GM12878 (cell line): ENCODE measurements at regions not wholly inside any gene's neighbourhood (a gene's known extent, or its start where the extent isn't known, plus 50 kb on each side); places are given as distances from the start of the nearest gene placed in this dataset.

Experiments used
- ATAC-seq: fragments of 200-7000 bp; cut with Tn5 transposase; 3 replicates; pipeline ENCODE4 v1.9.1; 2020; ENCODE audit warnings: mild to moderate bottlenecking, moderate library complexity
- BruUV-seq: library from RNA; stranded (reverse); fragments of 400-500 nt; replicated peaks from 2 replicates; lab custom pipeline; 2021; lab: Mats Ljungman, UMichigan
- CTCF ChIA-PET: fragments of 300-600 bp; sonication (Branson Sonifier 250); formaldehyde crosslinking; extraction: SDS; loops from one replicate; lab custom pipeline; 2021; ENCODE audit warnings: inconsistent platforms; lab: Yijun Ruan, JAX
- POLR2A ChIA-PET: fragments of 350-600 bp; formaldehyde crosslinking; extraction: SDS; loops from one replicate; lab custom pipeline; 2021; ENCODE audit warnings: inconsistent platforms; lab: Charles Lee
- RAD21 ChIA-PET: fragments of 300-600 bp; sonication (Branson Sonifier 250); formaldehyde crosslinking; loops from one replicate; lab custom pipeline; 2023; ENCODE audit warnings: antibody characterized with exemption; ENCODE audit not compliant: unreplicated experiment; lab: Charles Lee
- SMC1A ChIA-PET: fragments of 300-600 bp; sonication (Branson Sonifier 250); formaldehyde crosslinking; loops from one replicate; lab custom pipeline; 2023; ENCODE audit not compliant: unreplicated experiment, uncharacterized antibody; lab: Charles Lee
- DNase-seq: peaks from one replicate; pipeline ENCODE4 v3.0.0-alpha.2; 2011; ENCODE audit warnings: low read depth, low spot score
- FAIRE-seq: peaks from 3 replicates; lab custom pipeline; 2011; peaks lifted over from hg19 to GRCh38; lab: Jason Lieb, UNC
- H2AFZ ChIP-seq: 2 replicates; pipeline ENCODE4 v1.6.0; 2011; ENCODE audit warnings: low read depth, low read length, control low read depth; ENCODE audit not compliant: control insufficient read depth
- H3K27ac ChIP-seq: 2 replicates; pipeline ENCODE4 v1.5.1; 2011; ENCODE audit warnings: control low read depth; ENCODE audit not compliant: control insufficient read depth, insufficient read depth
- H3K27me3 ChIP-seq, 2 experiments: replicated peaks in 1 of 2; 2 replicates each; pipeline versions ENCODE4 v1.6.0 to v1.6.1; 2011; ENCODE audit warnings: low read length in 1 of 2; ENCODE audit not compliant: control insufficient read depth in 2 of 2, insufficient read depth in 2 of 2
- H3K36me3 ChIP-seq, 2 experiments: 2 replicates each; pipeline ENCODE4 v1.5.1; 2011; ENCODE audit warnings: low read length in 1 of 2; ENCODE audit not compliant: control insufficient read depth in 2 of 2, insufficient read depth in 2 of 2
- H3K4me1 ChIP-seq: 2 replicates; pipeline ENCODE4 v1.6.1; 2011; ENCODE audit warnings: mild to moderate bottlenecking, low read length, moderate library complexity, mixed read lengths; ENCODE audit not compliant: control insufficient read depth, insufficient read depth
- H3K4me2 ChIP-seq: 2 replicates; pipeline ENCODE4 v1.6.0; 2011; ENCODE audit warnings: control low read depth; ENCODE audit not compliant: control insufficient read depth, insufficient read depth
- H3K4me3 ChIP-seq: fragments of 200-600 bp; sonication (generic); 2 replicates; pipeline ENCODE4 v1.5.1; 2016
- H3K79me2 ChIP-seq: 2 replicates; pipeline ENCODE4 v1.6.0; 2011; ENCODE audit warnings: low read length; ENCODE audit not compliant: control insufficient read depth, insufficient read depth
- H3K9ac ChIP-seq: 2 replicates; pipeline ENCODE4 v1.8.0; 2011; ENCODE audit warnings: low read length, control low read depth, mixed read lengths; ENCODE audit not compliant: control insufficient read depth, insufficient read depth
- H3K9me3 ChIP-seq: replicated peaks from 3 replicates; pipeline ENCODE4 v1.5.1; 2011; ENCODE audit warnings: mild to moderate bottlenecking, low read length; ENCODE audit not compliant: control insufficient read depth, insufficient read depth
- H4K20me1 ChIP-seq: 2 replicates; pipeline ENCODE4 v1.6.0; 2011; ENCODE audit not compliant: control insufficient read depth, insufficient read depth
- BMI1 ChIP-seq: fragments of 450-650 bp; IDR thresholded peaks from 2 replicates; pipeline ENCODE4 v1.6.1; 2016; ENCODE audit warnings: mild to moderate bottlenecking, moderate library complexity, borderline replicate concordance
- CBX5 ChIP-seq: sonication (generic); IDR thresholded peaks from 2 replicates; pipeline ENCODE4 v1.6.1; 2016; ENCODE audit warnings: low read depth, moderate library complexity, mild to moderate bottlenecking, inconsistent platforms
- DPF2 ChIP-seq: fragments of 450-650 bp; IDR thresholded peaks from 2 replicates; pipeline ENCODE4 v1.6.1; 2017; ENCODE audit warnings: mild to moderate bottlenecking
- FOS ChIP-seq: IDR thresholded peaks from 3 replicates; pipeline ENCODE4 v1.6.1; 2011; ENCODE audit warnings: borderline replicate concordance; ENCODE audit not compliant: insufficient read length; ENCODE audit errors: extremely low read depth
- IKZF2 ChIP-seq, 2 experiments: fragments of 450-650 bp; IDR thresholded peaks; 2 replicates each; pipeline ENCODE4 v1.6.1; 2017; ENCODE audit warnings: mild to moderate bottlenecking in 2 of 2, moderate library complexity in 2 of 2
- NFIC ChIP-seq: IDR thresholded peaks from 2 replicates; pipeline ENCODE4 v1.6.1; 2012; ENCODE audit warnings: low read depth, mild to moderate bottlenecking, inconsistent platforms, low read length, moderate library complexity
- NR2F1 ChIP-seq: fragments of 450-650 bp; conservative IDR thresholded peaks from 2 replicates; pipeline ENCODE4 v1.6.1; 2017; ENCODE audit warnings: mild to moderate bottlenecking
- RAD51 ChIP-seq: fragments of 450-650 bp; IDR thresholded peaks from 2 replicates; pipeline ENCODE4 v1.6.1; 2016; ENCODE audit warnings: moderate library complexity, mild to moderate bottlenecking, inconsistent platforms
- RELA ChIP-seq: fragments of 450-650 bp; IDR thresholded peaks from 2 replicates; pipeline ENCODE4 v1.8.0; 2014; ENCODE audit warnings: borderline replicate concordance; ENCODE audit not compliant: partially characterized antibody
- RFX5 ChIP-seq: IDR thresholded peaks from 2 replicates; pipeline ENCODE4 v1.6.1; 2011; ENCODE audit warnings: low read depth, low read length, improper control_type of control experiment
- SKIL ChIP-seq: fragments of 450-650 bp; IDR thresholded peaks from 2 replicates; pipeline ENCODE4 v1.6.1; 2017; ENCODE audit warnings: mild to moderate bottlenecking, low read depth, inconsistent platforms; ENCODE audit not compliant: poor library complexity, severe bottlenecking
- SREBF1 ChIP-seq: IDR thresholded peaks from 2 replicates; pipeline ENCODE4 v1.6.1; 2012; ENCODE audit warnings: mild to moderate bottlenecking, low read length
- WGBS: methylation state at CpG from one replicate; pipeline ENCODE4 v1.1.6; 2016; ENCODE audit warnings: low lambda C conversion rate; ENCODE audit not compliant: insufficient replicate concordance, insufficient coverage; ENCODE audit errors: missing lambda C conversion rate; 5-methylcytosine and 5-hydroxymethylcytosine counted together
- in situ Hi-C: fragments of 300-500 bp; cut with MboI; formaldehyde crosslinking; loops from 9 replicates; pipeline ENCODE4 v1.14.3; 2018; ENCODE audit warnings: mixed read lengths
- intact Hi-C: fragments of 100-400 bp; cut with micrococcal nuclease; formaldehyde crosslinking; loops from one replicate; pipeline ENCODE4 v1.14.2; 2022; ENCODE audit not compliant: unreplicated experiment

- BruUV-seq = no TSS peak
- H3K79me2 ChIP-seq = no peaks in the 10 kb centered on the region
- FAIRE-seq (no peak), DNase-seq (no peak), ATAC-seq (no peak)
- no peaks in the 10 kb centered on the region for H4K20me1 ChIP-seq
- no peak overlapping the region for H3K27ac ChIP-seq
- no peaks in the 10 kb centered on the region for H3K36me3 ChIP-seq
- POLR2A ChIA-PET = no interaction called here
- H3K4me1 ChIP-seq = no peaks in the 10 kb centered on the region
- CTCF ChIA-PET = no interaction called here
- H3K27me3 ChIP-seq = no peaks in the 10 kb centered on the region; a peak in 1 of 4 replicates
- SMC1A ChIA-PET = no interaction called here
- H3K9me3 ChIP-seq = no peaks in the 10 kb centered on the region; the same call in 2 of the 3 replicates
- intact Hi-C loops = no loop called here
- no peak overlapping the region for H3K9ac ChIP-seq
- 3% methylated on average over 3 of the region's 4 CpGs for WGBS
- no peak overlapping the region for H3K4me2 ChIP-seq
- RAD21 ChIA-PET = no interaction called here
- H3K4me3 ChIP-seq = no peak overlapping the region
- in situ Hi-C loops = no loop called here
- TF ChIP-seq SREBF1 = no peak
- no peak for TF ChIP-seq IKZF2 (IDR thresholded peaks at IDR 0.05)
- TF ChIP-seq SKIL = no peak
- no peak for TF ChIP-seq NR2F1
- TF ChIP-seq NFIC = no peak
- no peak for TF ChIP-seq DPF2
- TF ChIP-seq BMI1 = no peak
- no peak for TF ChIP-seq RFX5
- no peak for TF ChIP-seq RAD51
- TF ChIP-seq FOS = no peak
- TF ChIP-seq CBX5 = no peak
- TF ChIP-seq RELA = no peak
- no peak overlapping the region for H2AFZ ChIP-seq
These were observed 195.3 kb downstream of the OLFM1 start for GRCh38 chr9:135282808-135283207.
